RWPE2 (cell line): ENCODE measurements at regions not wholly inside any gene's neighbourhood (a gene's known extent, or its start where the extent isn't known, plus 50 kb on each side); places are given as distances from the start of the nearest gene placed in this dataset.

ENCODE experiments used
- ATAC-seq: fragments of 200-7000 bp; cut with Tn5 transposase; 3 replicates; pipeline ENCODE4 v1.9.1; 2021; ENCODE audit warnings: low read depth
- DNase-seq: peaks from one replicate; pipeline ENCODE4 v3.0.0-alpha.2; 2020; ENCODE audit warnings: low spot score
- H3K27ac ChIP-seq: fragments of 450-650 bp; 2 replicates; pipeline ENCODE4 v1.5.1; 2017; ENCODE audit warnings: mild to moderate bottlenecking; ENCODE audit not compliant: poor library complexity, severe bottlenecking
- H3K27me3 ChIP-seq: fragments of 250-450 bp; sonication (Bioruptor Pico); 2 replicates; pipeline ENCODE4 v1.5.1; 2021; ENCODE audit warnings: mild to moderate bottlenecking, moderate library complexity; ENCODE audit not compliant: insufficient read depth, poor library complexity, severe bottlenecking
- H3K36me3 ChIP-seq: fragments of 250-450 bp; sonication (Bioruptor Pico); 2 replicates; pipeline ENCODE4 v1.5.1; 2020; ENCODE audit warnings: low read depth, mild to moderate bottlenecking, moderate library complexity
- H3K4me1 ChIP-seq: fragments of 250-450 bp; sonication (Bioruptor Pico); 2 replicates; pipeline ENCODE4 v1.5.1; 2021; ENCODE audit warnings: mild to moderate bottlenecking, moderate library complexity; ENCODE audit not compliant: insufficient read depth, poor library complexity, severe bottlenecking
- H3K4me3 ChIP-seq: fragments of 250-450 bp; sonication (Bioruptor Pico); 2 replicates; pipeline ENCODE4 v1.5.1; 2021; ENCODE audit warnings: mild to moderate bottlenecking, moderate library complexity; ENCODE audit not compliant: severe bottlenecking
- H3K9me3 ChIP-seq: fragments of 250-450 bp; sonication (Bioruptor Pico); 2 replicates; pipeline ENCODE4 v1.5.1; 2021; ENCODE audit warnings: mild to moderate bottlenecking, moderate library complexity; ENCODE audit not compliant: severe bottlenecking
- TF ChIP-seq, protein P1 (sequence below): fragments of 450-650 bp; IDR thresholded peaks from one replicate; pipeline ENCODE4 v1.5.1; 2017; ENCODE audit warnings: mild to moderate bottlenecking, moderate library complexity; ENCODE audit not compliant: poor library complexity, severe bottlenecking

DNA sequence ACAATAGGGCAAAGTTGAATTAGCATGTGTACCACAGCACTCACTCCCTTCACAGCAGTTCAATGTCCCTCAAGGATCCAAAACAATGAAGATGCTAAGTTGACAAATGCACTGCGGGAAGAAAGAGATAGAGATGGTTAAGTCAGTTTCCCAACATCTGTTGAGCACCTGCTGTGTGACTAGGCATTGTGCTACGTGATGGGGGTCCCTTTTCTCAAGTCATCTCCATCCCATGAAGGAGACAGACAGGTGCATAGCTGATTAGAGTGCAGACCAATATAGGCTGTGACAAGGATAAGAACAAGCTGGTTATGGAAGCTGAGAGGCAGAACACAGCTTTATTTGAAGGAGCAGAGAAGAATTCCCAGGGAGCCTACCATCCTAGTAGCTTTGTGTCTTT is 114.2 kb downstream of the HAPSTR1 start:
- Histone ChIP-seq H3K27ac (no peak overlapping the region), H3K4me3 (no peak overlapping the region), H3K27me3 (peaks cover 3% of the 10 kb centered on the region), H3K4me1 (no peaks in the 10 kb centered on the region), H3K9me3 (no peaks in the 10 kb centered on the region), H3K36me3 (no peaks in the 10 kb centered on the region)
- DNase-seq, result no peak
- TF ChIP-seq, protein P1, sequence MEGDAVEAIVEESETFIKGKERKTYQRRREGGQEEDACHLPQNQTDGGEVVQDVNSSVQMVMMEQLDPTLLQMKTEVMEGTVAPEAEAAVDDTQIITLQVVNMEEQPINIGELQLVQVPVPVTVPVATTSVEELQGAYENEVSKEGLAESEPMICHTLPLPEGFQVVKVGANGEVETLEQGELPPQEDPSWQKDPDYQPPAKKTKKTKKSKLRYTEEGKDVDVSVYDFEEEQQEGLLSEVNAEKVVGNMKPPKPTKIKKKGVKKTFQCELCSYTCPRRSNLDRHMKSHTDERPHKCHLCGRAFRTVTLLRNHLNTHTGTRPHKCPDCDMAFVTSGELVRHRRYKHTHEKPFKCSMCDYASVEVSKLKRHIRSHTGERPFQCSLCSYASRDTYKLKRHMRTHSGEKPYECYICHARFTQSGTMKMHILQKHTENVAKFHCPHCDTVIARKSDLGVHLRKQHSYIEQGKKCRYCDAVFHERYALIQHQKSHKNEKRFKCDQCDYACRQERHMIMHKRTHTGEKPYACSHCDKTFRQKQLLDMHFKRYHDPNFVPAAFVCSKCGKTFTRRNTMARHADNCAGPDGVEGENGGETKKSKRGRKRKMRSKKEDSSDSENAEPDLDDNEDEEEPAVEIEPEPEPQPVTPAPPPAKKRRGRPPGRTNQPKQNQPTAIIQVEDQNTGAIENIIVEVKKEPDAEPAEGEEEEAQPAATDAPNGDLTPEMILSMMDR, result no peak
- ATAC-seq, result no peak

DNA sequence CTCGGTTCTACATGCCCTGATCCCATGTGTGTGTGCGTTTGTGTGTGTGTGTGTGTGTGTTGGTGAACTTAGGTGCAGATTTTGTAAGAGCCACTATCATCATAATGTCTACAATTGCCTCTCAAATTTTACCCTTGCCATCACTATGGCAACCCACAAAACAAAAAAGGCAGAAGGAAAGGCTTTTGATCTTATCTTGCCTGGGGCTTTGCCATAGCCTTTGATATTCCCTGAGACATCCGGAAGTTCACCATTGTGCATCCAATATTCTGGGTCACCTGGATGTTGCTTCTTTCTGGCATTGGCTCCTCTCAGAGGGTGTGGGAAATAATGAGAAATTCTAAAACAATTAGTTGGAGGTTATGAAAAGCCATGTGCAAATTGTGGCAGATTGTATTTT is 114.7 kb downstream of the HAPSTR1 start:
- H3K4me1 ChIP-seq, result no peaks in the 10 kb centered on the region
- ATAC-seq, result no peak
- H3K36me3 ChIP-seq, result no peaks in the 10 kb centered on the region
- H3K4me3 ChIP-seq, result no peak overlapping the region
- TF ChIP-seq, protein P1, result no peak
- H3K27ac ChIP-seq, result no peak overlapping the region
- DNase-seq, result no peak
- peaks cover 3% of the 10 kb centered on the region for H3K27me3 ChIP-seq
- H3K9me3 ChIP-seq, result no peaks in the 10 kb centered on the region

DNA sequence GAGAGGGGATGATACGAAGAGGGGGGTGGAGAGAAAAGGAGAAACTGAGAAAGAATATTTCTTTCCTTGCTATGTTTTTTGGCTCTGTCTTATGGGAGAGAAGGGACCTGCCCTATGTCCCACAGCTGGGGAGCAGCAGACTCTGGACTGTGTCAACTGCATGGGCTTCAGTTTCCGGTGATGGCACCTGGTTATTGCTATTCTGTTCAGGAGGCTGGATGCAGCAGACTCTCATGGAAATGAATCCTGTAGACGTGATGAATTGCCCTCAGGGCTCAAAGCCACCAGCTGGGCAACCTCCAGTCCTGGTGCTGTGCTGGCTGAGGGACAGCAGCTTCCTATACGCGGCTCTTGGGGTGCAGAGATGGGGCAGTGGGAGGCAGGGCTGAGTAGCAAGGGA is 121.2 kb downstream of the HAPSTR1 start:
- TF ChIP-seq, protein P1, result no peak
- ATAC-seq, result no peak; the same call in 2 of the 3 replicates

DNA sequence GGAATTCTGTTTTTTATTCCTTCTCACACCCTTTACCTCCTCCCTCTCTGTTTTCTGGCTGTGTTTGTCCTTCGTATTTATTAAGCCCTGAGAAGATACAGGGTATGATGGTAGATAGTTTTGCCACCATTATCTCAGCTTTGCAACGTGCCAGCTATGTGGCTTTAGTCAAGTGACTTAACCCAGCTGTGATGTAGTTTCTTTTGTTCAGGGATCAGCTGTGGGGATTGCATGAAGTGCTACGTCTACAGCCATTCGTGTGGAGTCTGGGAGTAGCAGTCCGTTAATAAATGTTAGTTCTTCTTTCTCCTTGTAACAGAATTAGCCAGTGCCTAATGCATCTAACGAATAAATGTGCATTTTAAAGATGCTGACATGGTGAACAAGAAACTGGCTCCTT is 128.4 kb downstream of the HAPSTR1 start:
- Histone ChIP-seq H3K4me3 (no peak overlapping the region), H3K27me3 (peaks cover 5% of the 10 kb centered on the region), H3K27ac (no peak overlapping the region), H3K4me1 (no peaks in the 10 kb centered on the region), H3K9me3 (no peaks in the 10 kb centered on the region), H3K36me3 (no peaks in the 10 kb centered on the region)
- ATAC-seq (no peak), DNase-seq (no peak)
- TF ChIP-seq, protein P1, result no peak

More for the DNA sequence above, 121.2 kb downstream of the HAPSTR1 start:
- peaks cover 3% of the 10 kb centered on the region for H3K27me3 ChIP-seq
- H3K9me3 ChIP-seq, result no peaks in the 10 kb centered on the region
- no peak for DNase-seq
- no peak overlapping the region for H3K27ac ChIP-seq
- H3K4me1 ChIP-seq, result no peaks in the 10 kb centered on the region
- H3K4me3 ChIP-seq, result no peak overlapping the region
- H3K36me3 ChIP-seq, result no peaks in the 10 kb centered on the region

DNA sequence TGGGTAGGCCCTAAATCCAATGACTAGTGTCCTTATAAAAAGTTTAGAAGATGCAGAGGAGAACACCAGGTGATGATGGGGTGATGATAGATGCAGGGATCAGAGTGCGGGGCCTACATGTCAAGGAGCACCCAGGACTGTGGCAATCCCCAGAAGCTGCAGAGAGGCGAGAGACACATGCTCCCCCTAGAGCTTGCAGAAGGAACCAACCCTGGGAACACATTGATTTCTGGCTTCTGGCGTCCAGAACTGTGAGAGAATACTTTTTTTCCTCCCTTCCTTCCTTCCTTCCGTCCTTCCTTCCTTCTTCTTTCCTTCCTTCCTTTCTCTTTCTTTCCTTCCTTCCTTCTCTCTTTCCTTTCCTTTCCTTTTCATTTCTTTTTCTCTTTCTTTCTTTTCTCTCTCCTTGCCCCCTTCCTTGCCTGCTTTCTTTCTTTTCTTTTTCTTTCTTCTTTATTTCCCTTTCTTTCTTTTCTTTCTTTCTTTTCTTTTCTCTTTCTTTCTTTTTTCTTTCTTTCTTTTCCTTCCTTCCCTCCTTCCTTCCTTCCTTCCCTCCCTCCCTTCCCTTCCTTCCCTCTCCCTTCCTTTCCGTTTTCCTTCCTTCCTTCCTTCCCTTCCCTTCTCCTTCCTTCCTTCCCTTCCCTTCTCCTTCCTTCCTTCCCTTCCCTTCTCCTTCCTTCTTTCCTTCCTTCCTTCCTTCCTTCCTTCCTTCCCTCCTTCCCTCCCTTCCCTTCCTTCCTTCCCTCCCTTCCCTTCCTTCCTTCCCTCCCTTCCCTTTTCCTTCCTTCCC is 134.3 kb downstream of the HAPSTR1 start:
- no peaks in the 10 kb centered on the region for H3K4me1 ChIP-seq
- DNase-seq (no peak), ATAC-seq (no peak)
- H3K27me3 ChIP-seq, result no peaks in the 10 kb centered on the region
- H3K9me3 ChIP-seq, result no peaks in the 10 kb centered on the region
- no peaks in the 10 kb centered on the region for H3K36me3 ChIP-seq
- H3K27ac ChIP-seq, result no peak overlapping the region
- H3K4me3 ChIP-seq, result no peak overlapping the region
- TF ChIP-seq, protein P1, result no peak
